GM23338 (cell line): ENCODE measurements at regions not wholly inside any gene's neighbourhood (a gene's known extent, or its start where the extent isn't known, plus 50 kb on each side); places are given as distances from the start of the nearest gene placed in this dataset.

Experiments used
- ATAC-seq: fragments of 200-7000 bp; cut with Tn5 transposase; 3 replicates; pipeline ENCODE4 v1.9.1; 2020
- DNase-seq: peaks from one replicate; pipeline ENCODE4 v3.0.0-alpha.2; 2015; ENCODE audit warnings: low spot score
- H2AFZ ChIP-seq: fragments of 200-600 bp; sonication (generic); 2 replicates; pipeline ENCODE4 v1.8.0; 2016; ENCODE audit warnings: antibody characterized with exemption, mild to moderate bottlenecking, moderate library complexity
- H3F3A ChIP-seq: fragments of 200-600 bp; sonication (generic); replicated peaks from 2 replicates; pipeline ENCODE4 v1.8.0; 2017; ENCODE audit warnings: antibody characterized with exemption, mixed run types, low read depth
- H3K27ac ChIP-seq: fragments of 200-600 bp; sonication (generic); 2 replicates; pipeline ENCODE4 v1.6.1; 2016; ENCODE audit warnings: low read depth
- H3K27me3 ChIP-seq: fragments of 200-600 bp; sonication (generic); 2 replicates; pipeline ENCODE4 v1.8.0; 2016; ENCODE audit warnings: mild to moderate bottlenecking, mixed run types, moderate library complexity; ENCODE audit not compliant: insufficient read depth
- H3K36me3 ChIP-seq: fragments of 200-600 bp; sonication (generic); 2 replicates; pipeline ENCODE4 v1.8.0; 2016; ENCODE audit warnings: mild to moderate bottlenecking; ENCODE audit not compliant: insufficient read depth
- H3K4me1 ChIP-seq: fragments of 200-600 bp; sonication (generic); 2 replicates; pipeline ENCODE4 v1.8.0; 2016; ENCODE audit warnings: mild to moderate bottlenecking, moderate library complexity; ENCODE audit not compliant: insufficient read depth
- H3K4me2 ChIP-seq: fragments of 200-600 bp; sonication (generic); 2 replicates; pipeline ENCODE4 v1.7.1; 2017; ENCODE audit warnings: mixed run types
- H3K4me3 ChIP-seq: fragments of 200-600 bp; sonication (generic); 2 replicates; pipeline ENCODE4 v1.6.1; 2016; ENCODE audit warnings: mixed run types
- H3K79me2 ChIP-seq: fragments of 200-600 bp; sonication (generic); replicated peaks from 2 replicates; pipeline ENCODE4 v1.8.0; 2017; ENCODE audit warnings: mild to moderate bottlenecking; ENCODE audit not compliant: insufficient read depth
- H3K9me2 ChIP-seq: fragments of 200-600 bp; sonication (generic); 2 replicates; pipeline ENCODE4 v1.8.0; 2017; ENCODE audit not compliant: insufficient read depth
- H4K20me1 ChIP-seq: fragments of 200-600 bp; sonication (generic); replicated peaks from 2 replicates; pipeline ENCODE4 v1.8.0; 2017; ENCODE audit warnings: mild to moderate bottlenecking; ENCODE audit not compliant: insufficient read depth
- H3K27ac Mint-ChIP-seq: 2 replicates; pipeline ENCODE4 v1.8.0; 2020; ENCODE audit warnings: inconsistent platforms, mild to moderate bottlenecking, moderate library complexity, mixed read lengths
- H3K27me3 Mint-ChIP-seq: 3 replicates; pipeline ENCODE4 v1.8.0; 2022; ENCODE audit warnings: low read depth, mild to moderate bottlenecking, moderate library complexity, mixed read lengths, inconsistent platforms; ENCODE audit not compliant: insufficient read depth, poor library complexity
- H3K36me3 Mint-ChIP-seq: 3 replicates; pipeline ENCODE4 v1.8.0; 2021; ENCODE audit warnings: low read depth, mild to moderate bottlenecking, inconsistent platforms, moderate library complexity, mixed read lengths
- H3K4me1 Mint-ChIP-seq: 3 replicates; pipeline ENCODE4 v1.8.0; 2020; ENCODE audit warnings: mild to moderate bottlenecking, inconsistent platforms, mixed read lengths
- H3K4me3 Mint-ChIP-seq: 3 replicates; pipeline ENCODE4 v1.8.0; 2021; ENCODE audit warnings: moderate library complexity, mild to moderate bottlenecking, inconsistent platforms, mixed read lengths
- H3K9me3 Mint-ChIP-seq: 3 replicates; pipeline ENCODE4 v1.8.0; 2020; ENCODE audit warnings: moderate library complexity, mild to moderate bottlenecking, inconsistent platforms, mixed read lengths
- CREB1 ChIP-seq: fragments of 250-450 bp; sonication (Bioruptor Pico); IDR thresholded peaks from 2 replicates; pipeline ENCODE4 v1.5.0; 2020; ENCODE audit warnings: low read depth, mild to moderate bottlenecking, moderate library complexity
- CTCF ChIP-seq, 2 experiments: fragments of 200-600 bp in 1 of 2; sonication (generic) in 1 of 2; conservative IDR thresholded peaks; 2 replicates each; pipeline versions ENCODE4 v1.5.1 to v1.6.1; 2016 to 2017; ENCODE audit warnings: antibody characterized with exemption in 2 of 2, low read depth in 2 of 2, mild to moderate bottlenecking in 2 of 2, moderate library complexity in 1 of 2
- ETS1 ChIP-seq: IDR thresholded peaks from 2 replicates; pipeline ENCODE4 v1.6.1; 2016; ENCODE audit warnings: antibody characterized with exemption
- EZH2 ChIP-seq: fragments of 200-600 bp; sonication (generic); IDR thresholded peaks from one replicate; pipeline ENCODE4 v1.8.0; 2017; ENCODE audit warnings: antibody characterized with exemption, mild to moderate bottlenecking, low read depth; ENCODE audit not compliant: unreplicated experiment
- EZH2phosphoT487 ChIP-seq: fragments of 200-600 bp; sonication (generic); IDR thresholded peaks from one replicate; pipeline ENCODE4 v1.8.1; 2018; ENCODE audit warnings: antibody characterized with exemption; ENCODE audit not compliant: unreplicated experiment
- JUNB ChIP-seq: IDR thresholded peaks from one replicate; pipeline ENCODE4 v1.6.1; 2016; ENCODE audit warnings: antibody characterized with exemption; ENCODE audit not compliant: unreplicated experiment
- NANOG ChIP-seq: IDR thresholded peaks from 2 replicates; pipeline ENCODE4 v1.6.1; 2016; ENCODE audit warnings: antibody characterized with exemption, borderline replicate concordance
- POLR2AphosphoS5 ChIP-seq: IDR thresholded peaks from 2 replicates; pipeline ENCODE4 v1.6.1; 2016; ENCODE audit warnings: antibody characterized with exemption, low read depth
- REST ChIP-seq: IDR thresholded peaks from one replicate; pipeline ENCODE4 v1.6.1; 2018; ENCODE audit warnings: antibody characterized with exemption; ENCODE audit not compliant: unreplicated experiment
- STAT1 ChIP-seq: IDR thresholded peaks from one replicate; pipeline ENCODE4 v1.6.1; 2016; ENCODE audit warnings: antibody characterized with exemption; ENCODE audit not compliant: unreplicated experiment
- ZNF114 ChIP-seq: fragments of 250-450 bp; sonication (Bioruptor Pico); IDR thresholded peaks from 2 replicates; pipeline ENCODE4 v1.5.0; 2020; ENCODE audit warnings: mild to moderate bottlenecking, moderate library complexity
- ZNF331 ChIP-seq: fragments of 250-450 bp; sonication (Bioruptor Pico); IDR thresholded peaks from 2 replicates; pipeline ENCODE4 v1.5.0; 2020; ENCODE audit warnings: low read depth, mild to moderate bottlenecking, moderate library complexity
- ZNF462 ChIP-seq: fragments of 250-450 bp; sonication (Bioruptor Pico); IDR thresholded peaks from 2 replicates; pipeline ENCODE4 v1.5.0; 2020; ENCODE audit warnings: mild to moderate bottlenecking, moderate library complexity

GRCh38 chr6:163916315-163917081 is 502.0 kb downstream of the QKI start:
- Histone ChIP-seq H3K27ac (no peak overlapping the region), H3F3A (no peaks in the 10 kb centered on the region), H3K4me3 (no peak overlapping the region), H3K79me2 (no peaks in the 10 kb centered on the region), H3K9me2 (no peaks in the 10 kb centered on the region), H3K27me3 (no peaks in the 10 kb centered on the region), H4K20me1 (no peaks in the 10 kb centered on the region), H3K36me3 (no peaks in the 10 kb centered on the region), H3K4me1 (no peaks in the 10 kb centered on the region), H2AFZ (no peak overlapping the region), H3K4me2 (no peak overlapping the region)
- Mint-ChIP-seq H3K27me3 (peaks cover 2% of the 10 kb centered on the region), H3K27ac (no peak overlapping the region), H3K4me1 (peaks cover 6% of the 10 kb centered on the region; the same call in 2 of the 3 replicates), H3K9me3 (no peaks in the 10 kb centered on the region), H3K36me3 (no peaks in the 10 kb centered on the region; the same call in 2 of the 3 replicates), H3K4me3 (no peak overlapping the region)
- ATAC-seq, result no peak
- TF ChIP-seq ETS1 (no peak), CREB1 (no peak), ZNF462 (CRISPR knock-in tag) (no peak), REST (no peak), STAT1 (no peak), ZNF114 (CRISPR knock-in tag) (no peak), POLR2AphosphoS5 (no peak), JUNB (no peak), EZH2phosphoT487 (no peak), EZH2 (no peak), ZNF331 (CRISPR knock-in tag) (no peak), CTCF (conservative IDR thresholded peaks at IDR 0.05; ENCODE audit: low read depth in 2 of 2) (no peak), NANOG (no peak)
- no peak for DNase-seq
